Ishikawa (cell line): ENCODE measurements at regions not wholly inside any gene's neighbourhood (a gene's known extent, or its start where the extent isn't known, plus 50 kb on each side); places are given as distances from the start of the nearest gene placed in this dataset.

ENCODE experiments used
- CEBPB ChIP-seq: IDR thresholded peaks from 2 replicates; pipeline ENCODE4 v1.6.1; 2012
- EGR1 ChIP-seq: IDR thresholded peaks from 2 replicates; pipeline ENCODE4 v1.6.1; 2012
- EP300 ChIP-seq: IDR thresholded peaks from 2 replicates; pipeline ENCODE4 v1.6.1; 2012; ENCODE audit warnings: borderline replicate concordance
- FOXM1 ChIP-seq: IDR thresholded peaks from 2 replicates; pipeline ENCODE4 v1.6.1; 2012; ENCODE audit warnings: low read depth, borderline replicate concordance
- MAX ChIP-seq: IDR thresholded peaks from 2 replicates; pipeline ENCODE4 v1.6.1; 2012
- NFIC ChIP-seq: IDR thresholded peaks from 2 replicates; pipeline ENCODE4 v1.6.1; 2012
- RAD21 ChIP-seq: IDR thresholded peaks from 2 replicates; pipeline ENCODE4 v1.6.1; 2012; ENCODE audit warnings: low read depth
- REST ChIP-seq: IDR thresholded peaks from 2 replicates; pipeline ENCODE4 v1.6.1; 2012; ENCODE audit warnings: low read depth, mild to moderate bottlenecking
- TAF1 ChIP-seq: IDR thresholded peaks from 2 replicates; pipeline ENCODE4 v1.6.1; 2012; ENCODE audit warnings: low read depth, mild to moderate bottlenecking
- TEAD4 ChIP-seq: IDR thresholded peaks from 2 replicates; pipeline ENCODE4 v1.6.1; 2012
- USF1 ChIP-seq: IDR thresholded peaks from 2 replicates; pipeline ENCODE4 v1.6.1; 2012
- YY1 ChIP-seq: IDR thresholded peaks from 2 replicates; pipeline ENCODE4 v1.6.1; 2012; ENCODE audit warnings: low read depth

GRCh38 chr1:101152633-101153032 is 84.2 kb upstream of the S1PR1 start:
- TF ChIP-seq TEAD4 (no peak), TAF1 (no peak), EGR1 (no peak), NFIC (no peak), CEBPB (no peak), REST (no peak), USF1 (no peak), EP300 (no peak), RAD21 (no peak), MAX (no peak), YY1 (no peak), FOXM1 (no peak)
